ENCODE measurements at regions not wholly inside any gene's neighbourhood (a gene's known extent, or its start where the extent isn't known, plus 50 kb on each side); places are given as distances from the start of the nearest gene placed in this dataset.

DNA sequence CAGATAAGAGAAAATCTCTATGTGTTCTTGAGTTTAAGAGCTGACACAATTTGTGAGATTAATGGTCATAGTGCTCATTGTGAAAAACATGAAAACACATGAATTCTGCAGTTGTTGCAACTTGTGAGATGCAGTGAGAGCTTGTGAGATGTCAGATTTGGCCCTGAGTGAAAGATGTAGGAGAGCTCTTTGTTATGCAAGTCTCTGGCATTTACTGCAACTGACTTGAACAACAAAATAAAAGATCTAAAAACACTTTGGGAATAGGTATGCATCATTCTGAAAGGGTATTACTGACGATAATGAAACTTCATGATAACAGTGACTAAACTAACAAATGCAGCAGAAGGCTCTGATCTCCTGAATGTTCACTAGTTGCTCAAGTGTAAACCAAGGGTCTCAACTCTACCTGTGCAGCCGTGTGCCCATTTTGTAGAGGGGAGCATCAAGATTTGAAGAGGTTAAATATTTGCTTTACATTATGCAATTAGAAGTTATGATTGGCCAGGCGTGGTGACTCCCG lies 50.8 kb upstream of the SMIM36 start:
- TF ChIP-seq, protein P1, sequence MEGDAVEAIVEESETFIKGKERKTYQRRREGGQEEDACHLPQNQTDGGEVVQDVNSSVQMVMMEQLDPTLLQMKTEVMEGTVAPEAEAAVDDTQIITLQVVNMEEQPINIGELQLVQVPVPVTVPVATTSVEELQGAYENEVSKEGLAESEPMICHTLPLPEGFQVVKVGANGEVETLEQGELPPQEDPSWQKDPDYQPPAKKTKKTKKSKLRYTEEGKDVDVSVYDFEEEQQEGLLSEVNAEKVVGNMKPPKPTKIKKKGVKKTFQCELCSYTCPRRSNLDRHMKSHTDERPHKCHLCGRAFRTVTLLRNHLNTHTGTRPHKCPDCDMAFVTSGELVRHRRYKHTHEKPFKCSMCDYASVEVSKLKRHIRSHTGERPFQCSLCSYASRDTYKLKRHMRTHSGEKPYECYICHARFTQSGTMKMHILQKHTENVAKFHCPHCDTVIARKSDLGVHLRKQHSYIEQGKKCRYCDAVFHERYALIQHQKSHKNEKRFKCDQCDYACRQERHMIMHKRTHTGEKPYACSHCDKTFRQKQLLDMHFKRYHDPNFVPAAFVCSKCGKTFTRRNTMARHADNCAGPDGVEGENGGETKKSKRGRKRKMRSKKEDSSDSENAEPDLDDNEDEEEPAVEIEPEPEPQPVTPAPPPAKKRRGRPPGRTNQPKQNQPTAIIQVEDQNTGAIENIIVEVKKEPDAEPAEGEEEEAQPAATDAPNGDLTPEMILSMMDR (conservative IDR thresholded peaks at IDR 0.05; ENCODE audit: low read depth, low read length): no peak
- DNase-seq (ENCODE audit: low read depth): no peak
- H3K4me3 ChIP-seq (ENCODE audit: low read depth, low read length): no peak overlapping the region

DNA sequence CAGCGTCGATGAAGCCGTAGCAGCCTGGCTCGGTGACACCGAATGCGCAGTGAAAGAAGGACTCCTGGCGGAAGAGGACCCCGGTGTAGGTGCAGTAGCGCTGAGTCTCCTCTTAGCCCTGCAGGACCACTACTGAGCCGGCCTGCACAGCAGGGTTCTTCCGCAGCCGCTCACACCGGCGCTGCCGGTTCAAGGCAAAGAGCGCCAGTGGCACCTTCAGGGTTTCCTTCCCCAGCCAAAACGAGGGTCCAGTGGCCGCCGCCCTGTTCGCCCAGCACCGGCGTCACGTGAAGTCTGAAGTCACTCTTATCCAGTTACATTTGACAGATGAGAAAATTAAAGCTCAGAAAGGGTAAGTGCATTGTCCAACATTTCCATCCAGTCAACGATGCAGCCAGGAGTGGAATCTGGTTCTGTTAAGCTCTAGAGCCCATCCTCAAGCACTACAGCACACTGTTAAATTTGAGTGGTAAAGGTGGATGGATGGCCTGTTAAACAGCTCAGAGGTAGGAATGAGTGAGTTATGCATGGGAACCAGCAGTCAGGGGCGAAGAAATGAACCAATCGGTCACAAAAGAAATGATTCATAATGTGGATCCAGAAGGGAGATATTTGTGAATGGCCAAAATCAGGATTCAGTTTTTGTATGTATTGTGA lies 50.2 kb upstream of the SMIM36 start:
- TF ChIP-seq, protein P1 (conservative IDR thresholded peaks at IDR 0.05; ENCODE audit: low read depth, low read length): no peak
- no peak overlapping the region for H3K4me3 ChIP-seq (ENCODE audit: low read depth, low read length)
- DNase-seq (ENCODE audit: low read depth): no peak
